ENCODE measurements at regions not wholly inside any gene's neighbourhood (a gene's known extent, or its start where the extent isn't known, plus 50 kb on each side); places are given as distances from the start of the nearest gene placed in this dataset.

GRCh38 chr1:19591482-19592091 lies 52.5 kb upstream of the NBL1 start:
- no peak overlapping the region for H2AFZ ChIP-seq (ENCODE audit: low read length)
- H3K79me2 ChIP-seq (ENCODE audit: insufficient read depth, low read length) = no peaks in the 10 kb centered on the region
- peaks cover 8% of the 10 kb centered on the region for H3K4me1 ChIP-seq (ENCODE audit: insufficient read depth, low read length, poor library complexity, severe bottlenecking)
- no peaks in the 10 kb centered on the region for H3K9me3 ChIP-seq (ENCODE audit: insufficient read depth, low read depth, low read length)
- no peaks in the 10 kb centered on the region for H3K36me3 ChIP-seq (ENCODE audit: insufficient read depth, low read length)
- no peak overlapping the region for H3K4me3 ChIP-seq (ENCODE audit: low read length, poor library complexity, severe bottlenecking)
- TF ChIP-seq EZH2phosphoT487 (IDR thresholded peaks at IDR 0.05; ENCODE audit: borderline replicate concordance) (no peak), CTCF (conservative IDR thresholded peaks at IDR 0.05; ENCODE audit: low read length) (no peak)
- no peak overlapping the region for H3K4me2 ChIP-seq (ENCODE audit: low read depth, low read length, poor library complexity, severe bottlenecking)
- no peaks in the 10 kb centered on the region for H3K27me3 ChIP-seq (ENCODE audit: insufficient read depth, low read length, poor library complexity, severe bottlenecking)
- H4K20me1 ChIP-seq (ENCODE audit: insufficient read depth, low read length, poor library complexity, severe bottlenecking) = no peaks in the 10 kb centered on the region
- no peak overlapping the region for H3K9ac ChIP-seq (ENCODE audit: low read depth, low read length, poor library complexity, severe bottlenecking)
- H3F3A ChIP-seq (ENCODE audit: low read depth) = no peaks in the 10 kb centered on the region
- H3K9me2 ChIP-seq (replicated peaks; ENCODE audit: low read depth, low read length) = no peaks in the 10 kb centered on the region

- Histone ChIP-seq H3K4me3 (ENCODE audit: low read length, poor library complexity, severe bottlenecking) (no peak overlapping the region), H3F3A (ENCODE audit: low read depth) (no peaks in the 10 kb centered on the region), H3K4me2 (ENCODE audit: low read depth, low read length, poor library complexity, severe bottlenecking) (no peak overlapping the region), H3K9ac (ENCODE audit: low read depth, low read length, poor library complexity, severe bottlenecking) (no peak overlapping the region), H4K20me1 (ENCODE audit: insufficient read depth, low read length, poor library complexity, severe bottlenecking) (no peaks in the 10 kb centered on the region), H3K4me1 (ENCODE audit: insufficient read depth, low read length, poor library complexity, severe bottlenecking) (no peaks in the 10 kb centered on the region), H3K9me2 (replicated peaks; ENCODE audit: low read depth, low read length) (no peaks in the 10 kb centered on the region), H3K36me3 (ENCODE audit: insufficient read depth, low read length) (no peaks in the 10 kb centered on the region), H3K79me2 (ENCODE audit: insufficient read depth, low read length) (no peaks in the 10 kb centered on the region), H3K9me3 (ENCODE audit: insufficient read depth, low read depth, low read length) (no peaks in the 10 kb centered on the region), H2AFZ (ENCODE audit: low read length) (no peak overlapping the region), H3K27me3 (ENCODE audit: insufficient read depth, low read length, poor library complexity, severe bottlenecking) (no peaks in the 10 kb centered on the region)
- TF ChIP-seq EZH2phosphoT487 (IDR thresholded peaks at IDR 0.05; ENCODE audit: borderline replicate concordance) (no peak), CTCF (conservative IDR thresholded peaks at IDR 0.05; ENCODE audit: low read length) (no peak)
These were observed 58.6 kb upstream of the NBL1 start for GRCh38 chr1:19585507-19585906.

- Histone ChIP-seq H3K36me3 (ENCODE audit: insufficient read depth, low read length) (no peaks in the 10 kb centered on the region), H3K4me2 (ENCODE audit: low read depth, low read length, poor library complexity, severe bottlenecking) (no peak overlapping the region), H3K4me1 (ENCODE audit: insufficient read depth, low read length, poor library complexity, severe bottlenecking) (no peaks in the 10 kb centered on the region), H3K9me2 (replicated peaks; ENCODE audit: low read depth, low read length) (no peaks in the 10 kb centered on the region), H3K9ac (ENCODE audit: low read depth, low read length, poor library complexity, severe bottlenecking) (no peak overlapping the region), H2AFZ (ENCODE audit: low read length) (no peak overlapping the region), H3K27me3 (ENCODE audit: insufficient read depth, low read length, poor library complexity, severe bottlenecking) (no peaks in the 10 kb centered on the region), H3K79me2 (ENCODE audit: insufficient read depth, low read length) (no peaks in the 10 kb centered on the region), H4K20me1 (ENCODE audit: insufficient read depth, low read length, poor library complexity, severe bottlenecking) (no peaks in the 10 kb centered on the region), H3F3A (ENCODE audit: low read depth) (no peaks in the 10 kb centered on the region), H3K4me3 (ENCODE audit: low read length, poor library complexity, severe bottlenecking) (no peak overlapping the region), H3K9me3 (ENCODE audit: insufficient read depth, low read depth, low read length) (no peaks in the 10 kb centered on the region)
- TF ChIP-seq CTCF (conservative IDR thresholded peaks at IDR 0.05; ENCODE audit: low read length) (peak; percentile 96), EZH2phosphoT487 (IDR thresholded peaks at IDR 0.05; ENCODE audit: borderline replicate concordance) (no peak)
These were observed 61.8 kb upstream of the NBL1 start for GRCh38 chr1:19582318-19582717.

Measured in Loucy (cell line).